Activated naive CD4-positive, alpha-beta T cell treated with anti-CD3 and anti-CD28 coated beads, Interleukin-2, amount 50 U/mL, for 16 hours (primary cell): ENCODE measurements at regions not wholly inside any gene's neighbourhood (a gene's known extent, or its start where the extent isn't known, plus 50 kb on each side); places are given as distances from the start of the nearest gene placed in this dataset.
"Not testable (repeated sequence)": the region's sequence is repeated elsewhere in the genome, so short reads cannot be mapped to it uniquely, and the experiment has no call there.

Source experiments
- DNase-seq: peaks from one replicate; pipeline ENCODE4 v3.0.0-alpha.2; 2020

DNA sequence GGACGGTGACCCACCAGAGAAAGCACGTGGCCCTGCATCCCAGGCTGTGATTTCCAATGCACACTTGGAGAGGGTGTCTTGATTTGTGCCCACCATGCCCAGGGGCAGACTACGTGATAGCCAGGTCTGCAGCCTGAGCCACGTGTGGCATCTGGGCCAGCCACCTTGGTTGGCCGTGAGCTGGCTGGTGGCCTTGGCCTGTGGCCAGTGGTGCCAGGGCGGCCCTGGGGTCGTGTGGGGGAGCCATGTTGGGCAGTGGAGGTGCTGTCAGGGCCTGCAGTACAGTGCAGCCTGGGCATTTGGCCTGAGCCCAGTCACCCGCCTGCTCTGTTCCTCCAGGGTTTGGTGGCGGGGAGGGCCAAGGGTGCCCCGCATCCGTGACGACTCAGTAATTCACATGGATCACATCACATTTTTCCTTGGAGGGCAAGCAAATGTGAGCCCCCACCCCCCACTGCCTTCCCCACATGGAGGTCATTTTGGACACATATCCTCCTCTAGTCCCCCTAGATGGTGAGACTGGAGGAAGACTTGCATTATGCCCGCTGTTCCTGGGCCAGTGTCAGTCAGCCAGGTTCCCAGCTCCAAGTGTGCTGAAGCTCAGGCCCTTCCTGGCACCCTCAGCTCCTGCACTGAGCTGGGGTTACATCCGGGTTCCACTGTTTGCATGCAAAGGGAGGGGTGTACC is 201.4 kb downstream of the UBE3A start:
- DNase-seq, result no peak

DNA sequence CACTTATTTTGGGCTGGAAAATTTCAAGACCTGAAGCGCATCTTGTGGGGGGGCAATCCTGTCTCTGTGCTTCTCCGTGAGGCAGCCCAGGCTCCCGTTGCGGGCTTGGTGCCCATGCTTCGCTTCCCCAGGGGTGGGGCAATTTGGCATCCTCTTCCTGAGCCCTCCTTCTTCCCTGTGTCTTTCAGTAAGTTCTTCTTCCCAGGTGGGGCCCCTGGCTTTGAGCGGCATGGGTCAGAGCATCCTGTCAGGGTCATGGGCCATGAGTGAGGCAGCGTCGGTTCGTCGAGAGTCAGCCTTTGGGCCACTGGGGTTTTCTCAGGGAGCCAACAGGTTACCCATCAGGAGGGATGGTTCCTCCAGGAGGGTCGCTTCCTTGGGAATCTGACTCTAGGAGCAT is 200.7 kb downstream of the UBE3A start:
- DNase-seq, result no peak

DNA sequence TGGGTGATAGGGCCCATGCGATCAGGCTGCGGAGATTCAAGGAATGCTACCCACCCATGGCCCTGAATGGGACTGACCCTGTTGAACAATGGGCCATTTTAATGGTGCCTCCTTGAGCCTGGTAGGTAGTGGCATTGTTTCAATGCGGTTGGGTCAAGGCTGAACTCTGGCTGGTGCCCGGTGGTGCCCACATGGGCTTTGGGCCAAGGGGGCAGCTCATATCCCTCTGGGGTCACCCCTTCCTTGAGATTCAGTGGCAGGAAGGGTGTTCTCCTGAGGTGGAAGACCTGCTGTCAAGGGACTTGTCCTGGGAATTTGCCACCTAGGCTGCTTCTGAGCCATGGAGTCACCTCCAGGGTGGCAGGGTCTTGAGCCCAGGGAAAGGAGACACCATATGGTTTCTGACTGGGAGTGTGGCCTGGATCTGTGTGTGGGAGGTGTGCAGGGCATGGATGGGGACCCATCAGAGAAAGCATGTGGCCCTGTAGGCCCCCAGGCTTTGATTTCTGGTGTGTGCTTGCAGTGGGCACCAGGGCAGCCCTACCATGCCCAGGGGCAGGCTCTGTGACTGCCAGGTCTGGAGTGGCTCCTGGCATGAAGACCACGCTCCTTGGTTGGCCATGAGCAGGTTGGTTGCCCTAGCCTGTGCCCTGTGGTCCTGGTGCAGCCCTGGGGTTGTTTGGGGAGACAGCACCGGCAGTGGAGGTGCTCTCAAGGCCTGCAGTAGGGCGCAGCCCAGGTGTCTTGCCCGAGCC is 199.9 kb downstream of the UBE3A start:
- no peak for DNase-seq

DNA sequence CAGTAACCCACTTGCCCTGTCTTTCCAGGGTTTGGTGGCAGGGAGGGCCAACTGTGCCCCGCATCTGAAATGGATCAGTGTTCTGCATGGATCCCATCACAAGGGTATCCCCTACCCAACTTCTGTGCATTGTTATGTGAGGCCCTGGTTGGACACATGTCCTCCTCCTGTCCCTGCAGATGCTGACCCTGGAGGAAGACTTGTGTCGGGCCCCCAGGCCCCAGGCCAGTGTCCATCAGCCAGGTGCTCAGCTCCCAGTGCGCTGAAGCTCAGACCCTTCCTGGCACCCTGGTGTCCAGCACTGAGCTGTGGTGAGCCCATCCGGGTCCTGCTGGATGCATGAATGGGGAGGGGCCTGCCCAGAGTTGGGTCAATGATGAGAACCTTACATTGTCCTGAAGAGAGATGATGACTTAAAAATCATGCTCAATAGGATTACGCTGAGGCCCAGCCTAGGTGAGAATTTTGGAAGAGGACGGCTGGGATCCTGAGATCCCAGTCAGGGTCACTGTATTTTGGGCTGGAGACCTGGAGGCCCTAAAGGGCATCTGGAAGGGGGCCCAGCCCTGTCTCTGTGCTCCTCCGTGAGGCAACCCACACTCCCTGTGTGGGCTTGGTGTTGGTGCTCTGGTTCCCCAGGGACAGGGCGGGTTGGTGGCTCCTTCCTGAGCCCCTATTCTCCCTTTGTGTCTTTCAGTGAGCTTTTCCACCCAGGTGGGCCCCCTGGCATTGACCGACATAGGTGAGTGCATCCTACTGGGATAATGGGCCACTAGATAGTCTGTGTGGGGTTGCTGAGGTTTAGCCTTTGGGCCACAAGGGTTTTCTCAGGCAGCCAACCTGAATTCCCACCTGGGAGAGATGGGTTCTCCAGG is 199.1 kb downstream of the UBE3A start:
- no peak for DNase-seq

DNA sequence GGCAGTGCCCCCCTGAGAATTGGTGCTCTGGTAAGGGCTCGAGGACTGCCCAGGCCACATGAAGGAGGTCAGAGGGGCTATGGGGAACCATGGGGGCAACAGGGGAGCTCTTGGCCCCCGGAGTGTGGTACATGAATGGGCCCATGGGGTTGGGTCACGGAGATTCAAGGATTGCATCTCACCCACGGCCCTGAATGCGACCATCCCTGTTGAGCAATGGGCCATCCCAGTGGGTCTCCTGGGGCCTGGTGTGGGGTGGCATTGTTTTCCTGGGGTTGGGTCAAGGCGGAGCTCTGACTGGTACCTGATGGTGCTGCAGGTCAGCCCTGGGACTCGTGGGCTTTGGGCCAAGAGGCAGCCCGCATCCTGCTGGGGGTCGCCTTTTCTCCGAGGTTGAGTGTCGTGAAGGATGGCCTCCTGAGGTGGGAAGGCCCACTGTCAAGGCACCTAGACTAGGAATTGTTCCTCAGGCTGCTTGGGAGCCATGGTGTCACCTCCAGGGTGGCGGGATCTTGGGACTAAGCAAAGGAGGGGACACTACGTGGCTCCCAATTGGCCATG is 198.3 kb downstream of the UBE3A start:
- DNase-seq, result peak; percentile 5

DNA sequence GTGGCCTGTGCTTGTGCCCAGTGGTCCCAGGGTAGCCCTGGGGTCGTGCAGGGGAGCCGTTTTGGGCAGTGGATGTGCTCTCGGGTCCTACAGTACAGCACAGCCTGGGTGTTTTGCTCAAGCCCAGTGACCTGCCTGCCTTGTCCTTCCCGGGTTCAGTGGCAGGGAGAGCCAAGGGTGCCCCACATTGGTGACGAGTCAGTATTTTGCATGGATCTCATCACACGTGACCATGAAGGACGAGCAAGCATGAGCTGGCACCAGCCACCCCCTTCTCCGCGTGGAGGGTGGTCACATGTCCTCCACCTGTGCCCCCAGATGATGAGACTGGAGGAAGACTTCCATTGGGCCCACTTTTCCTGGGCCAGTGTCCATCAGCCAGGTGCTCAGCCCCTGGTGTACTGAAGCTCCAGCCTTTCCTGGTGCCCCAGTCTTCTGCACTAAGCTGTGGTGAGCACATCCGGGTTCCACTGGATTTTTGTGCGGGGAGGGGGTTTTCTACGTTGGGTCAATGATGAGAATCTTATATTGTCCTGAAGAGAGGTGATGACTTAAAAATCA is 197.5 kb downstream of the UBE3A start:
- no peak for DNase-seq

DNA sequence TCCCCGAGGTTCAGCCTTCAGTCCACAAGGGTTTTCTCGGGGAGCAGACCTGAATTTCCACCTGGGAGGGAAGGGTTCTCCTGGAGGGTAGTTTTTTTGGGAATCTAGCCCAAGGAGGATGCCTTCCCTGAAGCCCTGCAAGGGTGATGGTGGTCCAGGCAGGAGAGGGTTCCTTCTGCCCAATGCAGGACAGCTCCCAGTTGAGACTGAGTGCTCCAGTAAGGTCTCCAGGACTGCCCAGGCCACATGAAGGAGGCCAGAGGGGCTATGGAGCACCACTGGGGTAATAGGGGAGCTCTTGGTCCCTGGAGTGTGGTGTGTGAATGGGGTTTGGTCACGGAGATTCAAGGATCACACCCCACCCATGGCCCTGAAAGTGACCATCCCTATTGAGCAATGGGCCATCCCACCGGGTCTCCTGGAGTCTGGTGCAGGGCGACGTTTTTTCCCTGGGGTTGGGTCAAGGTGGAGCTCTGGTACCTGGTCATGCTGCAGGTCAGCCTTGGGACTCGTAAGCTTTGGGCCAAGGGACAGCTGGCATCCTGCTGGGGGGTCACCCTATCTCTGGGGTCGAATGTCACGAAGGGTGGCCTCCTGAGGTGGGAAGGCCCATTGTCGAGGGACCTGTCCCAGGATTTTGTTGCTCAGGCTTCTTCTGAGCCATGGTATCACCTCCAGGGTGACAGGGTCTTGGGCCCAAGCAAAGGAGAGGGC is 196.5 kb downstream of the UBE3A start:
- DNase-seq, result peak; percentile 4

DNA sequence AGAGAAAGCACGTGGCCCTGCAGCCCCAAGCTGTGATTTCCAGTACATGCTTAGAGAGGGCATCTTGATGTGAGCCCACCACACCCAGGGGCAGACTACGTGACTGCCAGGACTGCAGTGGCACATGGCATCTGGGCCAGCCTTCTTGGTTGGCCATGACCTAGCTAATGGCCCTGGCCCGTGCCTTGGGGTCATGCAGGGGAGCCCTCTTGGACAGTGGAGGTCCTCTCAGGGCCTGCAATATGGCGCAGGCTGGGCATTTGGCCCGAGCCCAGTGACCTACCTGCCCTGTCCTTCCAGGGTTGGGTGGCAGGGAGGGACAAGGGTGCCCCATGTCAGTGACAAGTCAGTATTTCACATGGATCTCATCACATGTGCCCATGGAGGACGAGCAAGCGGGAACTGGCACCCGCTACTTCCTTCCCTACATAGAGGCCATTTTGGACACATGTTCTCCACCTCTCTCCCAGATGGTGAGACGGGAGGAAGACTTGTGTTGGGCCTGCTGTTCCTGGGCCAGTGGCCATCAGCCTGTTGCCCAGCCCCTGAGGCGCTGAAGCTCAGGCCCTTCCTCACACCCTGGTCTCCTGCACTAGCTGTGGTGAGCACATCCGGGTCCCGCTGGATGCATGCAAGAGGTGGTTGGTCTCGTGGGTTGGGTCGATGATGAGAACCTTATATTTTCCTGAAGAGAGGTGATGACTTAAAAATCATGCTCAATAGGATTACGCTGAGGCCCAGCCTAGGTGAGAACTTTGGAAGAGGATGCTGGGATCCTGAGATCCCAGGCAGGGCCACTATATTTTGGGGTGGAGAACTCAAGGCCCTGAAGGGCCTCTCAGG is 195.6 kb downstream of the UBE3A start:
- peak; percentile 2 for DNase-seq

DNA sequence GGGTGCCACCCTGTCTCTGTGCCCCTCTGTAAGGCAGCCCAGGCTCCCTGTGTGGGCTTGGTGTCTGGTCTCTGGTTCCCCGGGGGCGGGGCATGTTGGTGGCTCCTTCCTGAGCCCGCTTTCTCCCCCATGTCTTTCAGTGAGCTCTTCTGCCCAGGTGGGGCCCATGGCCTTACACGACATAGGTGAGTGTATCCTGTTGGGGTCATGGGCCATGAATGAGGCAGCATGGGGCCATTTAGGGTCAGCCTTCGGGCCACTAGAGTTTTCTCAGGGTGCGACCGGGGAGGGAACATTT is 195.1 kb downstream of the UBE3A start:
- peak; percentile 7 for DNase-seq

DNA sequence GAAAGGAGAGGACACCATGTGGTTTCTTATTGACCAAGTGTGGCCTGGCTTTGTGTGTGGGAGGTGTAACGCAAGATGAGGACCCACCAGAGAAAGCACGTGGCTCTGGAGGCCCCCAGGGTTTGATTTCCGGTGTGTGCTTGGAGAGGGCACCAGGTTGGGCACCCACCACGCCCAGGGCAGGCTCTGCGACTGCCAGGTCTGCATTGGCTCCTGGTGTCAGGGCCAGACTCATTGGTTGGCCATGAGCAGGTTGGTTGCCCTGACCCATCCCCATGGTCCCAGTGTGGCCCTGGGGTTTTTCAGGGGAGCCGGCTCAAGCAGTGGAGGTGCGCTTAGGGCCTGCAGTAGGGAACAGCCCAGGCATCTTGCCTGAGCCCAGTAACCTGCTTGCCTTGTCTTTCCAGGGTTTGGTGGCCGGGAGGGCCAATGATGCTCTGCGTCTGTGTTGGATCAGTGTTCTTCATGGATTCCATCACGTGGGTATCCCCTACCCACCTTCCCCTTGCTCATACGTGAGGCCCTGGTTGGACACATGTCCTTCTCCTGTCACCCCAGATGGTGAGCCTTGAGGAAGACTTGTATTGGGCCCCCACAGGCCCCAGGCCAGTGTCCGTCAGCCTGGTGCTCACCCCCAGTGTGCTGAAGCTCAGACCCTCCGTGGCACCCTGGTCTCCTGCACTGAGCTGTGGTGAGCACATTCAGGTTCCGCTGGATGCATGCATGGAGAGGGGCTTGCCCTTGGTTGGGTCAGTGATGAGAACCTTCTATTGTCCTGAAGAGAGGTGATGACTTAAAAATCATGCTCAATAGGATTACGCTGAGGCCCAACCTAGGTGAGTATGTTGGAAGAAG is 193.9 kb downstream of the UBE3A start:
- peak; percentile 6 for DNase-seq

DNA sequence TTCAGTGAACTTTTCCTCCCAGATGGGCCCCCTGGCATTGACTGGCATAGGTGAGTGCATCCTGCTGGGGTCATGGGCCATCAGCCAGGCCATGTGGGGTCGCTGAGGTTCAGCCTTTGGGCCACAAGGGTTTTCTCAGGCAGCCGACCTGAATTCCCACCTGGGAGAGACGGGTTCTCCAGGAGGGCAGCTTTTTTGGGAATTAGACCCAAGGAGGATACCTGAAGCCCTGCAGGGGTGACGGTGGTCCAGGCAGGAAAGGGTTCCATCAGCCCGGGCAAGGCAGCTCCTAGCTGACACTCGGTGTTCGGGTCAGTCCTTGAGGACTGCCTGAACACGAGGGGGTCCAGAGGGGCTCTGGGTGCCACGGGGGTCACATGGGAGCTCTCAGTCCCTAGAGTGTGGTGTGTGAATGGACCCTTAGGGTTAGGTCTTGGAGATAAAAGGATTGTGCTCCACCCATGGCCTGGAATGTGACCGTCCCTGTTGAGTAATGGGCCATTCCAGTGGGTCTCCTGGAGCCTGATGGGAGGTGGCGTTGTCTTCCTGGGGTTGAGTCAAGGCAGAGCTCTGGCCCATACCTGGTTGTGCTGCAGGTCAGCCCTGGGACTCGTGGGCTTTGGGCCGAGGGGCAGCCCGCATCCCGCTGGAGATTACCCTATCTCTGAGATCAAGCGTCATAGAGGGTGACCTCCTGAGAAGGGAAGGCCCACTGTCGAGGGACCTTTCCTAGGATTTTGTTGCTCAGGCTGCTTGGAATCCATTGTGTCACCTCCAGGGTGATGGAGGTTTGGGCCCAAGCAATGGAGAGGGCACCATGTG is 192.8 kb downstream of the UBE3A start:
- no peak for DNase-seq

DNA sequence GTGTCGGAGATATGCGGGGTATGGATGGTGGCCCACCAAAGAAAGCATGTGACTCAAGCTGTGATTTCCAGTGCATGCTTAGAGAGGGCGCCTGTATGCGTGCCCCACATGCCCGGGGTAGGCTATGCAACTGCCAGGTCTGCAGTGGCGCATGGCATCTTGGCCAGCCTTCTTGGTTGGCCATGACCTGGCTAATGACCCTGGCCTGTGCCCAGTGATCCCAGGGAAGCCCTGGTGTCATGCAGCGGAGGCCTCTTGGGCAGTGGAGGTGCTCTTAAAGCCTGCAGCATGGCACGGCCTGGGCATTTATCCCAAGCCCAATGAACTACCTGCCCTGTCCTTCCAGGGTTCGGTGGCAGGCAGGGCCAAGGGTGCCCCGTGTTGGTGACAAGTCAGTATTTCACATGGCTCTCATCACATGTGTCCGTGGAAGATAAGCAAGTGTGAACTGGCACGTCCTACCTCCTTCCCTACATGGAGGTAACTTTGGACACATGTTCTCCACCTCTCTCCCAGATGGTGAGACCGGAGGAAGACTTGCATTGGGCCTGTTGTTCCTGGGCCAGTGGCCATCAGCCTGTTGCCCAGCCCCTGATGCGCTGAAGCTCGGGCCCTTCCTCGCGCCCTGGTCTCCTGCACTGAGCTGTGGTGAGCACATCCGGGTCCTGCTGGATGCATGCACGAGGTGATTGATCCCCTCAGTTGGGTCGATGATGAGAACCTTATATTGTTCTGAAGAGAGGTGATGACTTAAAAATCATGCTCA is 192.0 kb downstream of the UBE3A start:
- DNase-seq, result peak; percentile 5

DNA sequence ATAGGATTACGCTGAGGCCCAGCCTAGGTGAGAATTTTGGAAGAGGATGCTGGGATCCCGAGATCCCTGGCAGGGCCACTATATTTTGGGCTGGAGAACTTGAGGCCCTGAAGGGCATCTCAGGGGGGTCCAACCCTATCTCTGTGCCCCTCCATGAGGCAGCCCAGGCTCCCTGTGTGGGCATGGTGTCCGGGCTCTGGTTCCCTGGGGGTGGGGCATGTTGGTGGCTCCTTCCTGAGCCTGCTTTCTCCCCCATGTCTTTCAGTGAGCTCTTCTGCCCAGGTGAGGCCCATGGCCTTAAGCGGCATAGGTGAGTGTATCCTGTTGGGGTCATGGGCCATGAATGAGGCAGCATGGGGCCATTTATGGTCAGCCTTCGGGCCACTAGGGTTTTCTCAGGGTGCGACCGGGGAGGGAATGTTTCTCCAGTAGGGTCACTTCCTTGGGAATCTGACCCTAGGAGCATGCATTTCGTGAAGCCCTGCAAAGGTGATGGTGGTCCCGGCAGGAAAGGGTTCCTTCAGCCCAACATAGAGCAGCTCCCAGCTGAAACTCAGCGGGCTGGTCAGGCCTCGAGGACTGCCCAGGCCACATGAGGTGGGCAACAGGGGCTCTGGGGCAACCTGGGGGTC is 191.3 kb downstream of the UBE3A start:
- DNase-seq, result no peak

DNA sequence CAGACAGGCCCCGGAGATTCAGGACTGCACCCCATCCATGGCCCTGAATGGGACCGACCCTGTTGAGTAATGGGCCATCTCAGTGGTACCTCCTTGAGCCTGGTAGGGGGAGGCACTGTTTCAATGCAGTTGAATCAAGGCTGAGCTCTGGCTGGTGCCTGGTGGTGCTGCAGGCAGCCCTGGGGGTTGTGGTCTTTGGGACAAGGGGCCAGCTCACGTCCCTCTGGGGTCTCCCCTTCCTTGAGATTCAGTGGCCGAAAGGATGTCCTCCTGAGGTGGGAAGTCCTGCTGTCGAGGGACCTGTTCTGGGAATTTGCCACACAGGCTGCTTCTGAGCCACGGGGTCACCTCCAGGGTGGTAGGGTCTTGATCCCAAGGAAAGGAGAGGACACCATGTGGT is 190.7 kb downstream of the UBE3A start:
- not testable (repeated sequence) for DNase-seq

DNA sequence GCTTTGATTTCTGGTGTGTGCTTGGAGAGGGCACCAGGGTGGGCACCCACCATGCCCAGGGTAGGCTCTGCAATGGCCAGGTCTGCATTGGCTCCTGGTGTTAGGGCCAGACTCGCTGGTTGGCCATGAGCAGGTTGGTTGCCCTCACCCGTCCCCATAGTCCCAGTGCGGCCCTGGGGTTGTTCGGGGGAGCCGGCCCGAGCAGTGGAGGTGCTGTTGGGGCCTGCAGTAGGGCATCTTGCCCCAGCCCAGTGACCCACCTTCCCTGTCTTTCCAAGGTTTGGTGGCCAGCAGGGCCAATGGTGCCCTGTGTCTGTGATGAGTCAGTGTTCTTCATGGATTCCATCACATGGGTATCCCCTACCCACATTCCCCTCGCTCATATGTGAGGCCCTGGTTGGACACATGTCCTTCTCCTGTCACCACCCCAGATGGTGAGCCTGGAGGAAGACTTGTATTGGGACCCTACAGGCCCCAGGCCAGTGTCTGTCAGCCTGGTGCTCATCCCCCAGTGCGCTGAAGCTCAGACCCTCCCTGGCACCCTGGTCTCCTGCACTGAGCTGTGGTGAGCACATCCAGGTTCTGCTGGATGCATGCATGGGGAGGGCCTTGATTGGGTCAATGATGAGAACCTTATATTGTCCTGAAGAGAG is 190.1 kb downstream of the UBE3A start:
- DNase-seq, result peak; percentile 7

DNA sequence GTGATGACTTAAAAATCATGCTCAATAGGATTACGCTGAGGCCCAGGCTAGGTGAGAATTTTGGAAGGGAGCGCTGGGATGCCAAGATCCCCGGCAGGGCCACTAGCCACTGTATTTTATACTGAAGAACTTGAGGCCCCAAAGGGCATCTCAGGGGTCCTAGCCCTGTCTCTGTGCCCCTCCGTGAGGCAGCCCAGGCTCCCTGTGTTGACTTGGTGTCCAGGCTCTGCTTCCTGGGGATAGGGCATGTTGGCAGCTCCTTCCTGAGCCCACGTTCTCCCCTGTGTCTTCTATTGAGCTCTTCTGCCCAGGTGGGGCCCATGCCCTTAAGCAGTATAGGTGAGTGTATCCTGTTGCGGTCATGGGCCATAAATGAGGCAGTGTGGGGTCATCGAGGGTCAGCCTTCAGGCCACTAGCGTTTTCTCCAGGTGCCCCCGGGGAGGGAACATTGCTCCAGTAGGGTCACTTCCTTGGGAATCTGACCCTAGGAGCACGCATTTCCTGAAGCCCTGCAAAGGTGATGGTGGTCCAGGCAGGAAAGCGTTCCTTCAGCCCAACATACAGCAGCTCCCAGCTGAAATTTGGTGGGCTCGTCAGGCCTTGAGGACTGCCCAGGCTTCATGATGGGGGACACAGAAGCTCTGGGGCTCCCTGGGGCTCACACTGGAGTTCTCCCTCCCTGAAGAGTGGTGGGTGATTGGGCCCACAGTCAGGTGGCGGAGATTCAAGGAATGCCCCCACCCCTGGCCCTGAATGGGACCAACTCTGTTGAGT is 189.4 kb downstream of the UBE3A start:
- DNase-seq, result no peak

DNA sequence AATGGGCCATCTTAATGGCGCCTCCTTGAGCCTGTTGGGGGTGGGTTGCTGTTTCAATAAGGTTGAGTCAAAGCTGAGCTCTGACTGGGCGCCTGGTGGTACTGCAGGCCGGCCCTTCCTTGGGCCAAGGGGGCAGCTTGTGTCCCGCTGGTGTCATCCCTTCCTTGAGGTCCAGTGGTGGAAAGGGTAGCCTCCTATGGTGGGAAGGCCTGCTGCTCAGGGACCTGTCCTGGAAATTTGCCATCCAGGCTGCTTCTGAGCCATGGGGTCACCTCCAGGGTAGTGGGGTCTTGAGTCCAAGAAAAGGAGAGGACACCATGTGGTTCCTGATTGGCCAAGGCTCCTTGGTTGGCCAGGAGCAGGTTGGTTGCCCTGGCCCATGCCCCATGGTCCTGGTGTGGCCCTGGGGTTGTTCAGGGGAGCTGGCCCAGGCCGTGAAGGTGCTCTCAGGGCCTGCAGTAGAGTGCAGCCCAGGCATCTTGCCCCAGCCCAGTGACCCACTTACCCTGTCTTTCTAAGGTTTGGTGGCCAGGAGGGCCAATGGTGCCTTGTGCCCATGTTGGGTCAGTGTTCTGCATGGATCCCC is 188.7 kb downstream of the UBE3A start:
- no peak for DNase-seq
